ENCODE measurements at regions not wholly inside any gene's neighbourhood (a gene's known extent, or its start where the extent isn't known, plus 50 kb on each side); places are given as distances from the start of the nearest gene placed in this dataset.

- DNase-seq = no peak
These were observed 50.3 kb downstream of the PLXNA1 start for GRCh38 chr3:127033171-127033570.

GRCh38 chr3:127033786-127034185, 50.9 kb downstream of the PLXNA1 start:
- no peak for DNase-seq

GRCh38 chr3:127034195-127034989, 51.5 kb downstream of the PLXNA1 start:
- DNase-seq = no peak

GRCh38 chr3:127034990-127035652, 52.2 kb downstream of the PLXNA1 start:
- DNase-seq = no peak

GRCh38 chr3:127035677-127036076, 52.8 kb downstream of the PLXNA1 start:
- DNase-seq = peak; percentile 80 to 90 (median 86)

- DNase-seq = peak in 1 of 4 experiments; percentile 8
These were observed 53.5 kb downstream of the PLXNA1 start for GRCh38 chr3:127036209-127037020.

- DNase-seq = no peak
These were observed 54.1 kb downstream of the PLXNA1 start for GRCh38 chr3:127037021-127037400.

- DNase-seq = no peak
These were observed 54.5 kb downstream of the PLXNA1 start for GRCh38 chr3:127037418-127037841.

GRCh38 chr3:127037971-127038446, 55.1 kb downstream of the PLXNA1 start:
- DNase-seq = no peak

GRCh38 chr3:127038466-127038865, 55.6 kb downstream of the PLXNA1 start:
- DNase-seq = no peak

GRCh38 chr3:127038923-127039581, 56.1 kb downstream of the PLXNA1 start:
- DNase-seq = no peak

- no peak for DNase-seq
These were observed 56.8 kb downstream of the PLXNA1 start for GRCh38 chr3:127039719-127040118.

GRCh38 chr3:127040216-127040615, 57.3 kb downstream of the PLXNA1 start:
- no peak for DNase-seq

GRCh38 chr3:127041264-127041820, 58.4 kb downstream of the PLXNA1 start:
- DNase-seq = no peak

- no peak for DNase-seq
These were observed 59.0 kb downstream of the PLXNA1 start for GRCh38 chr3:127041933-127042332.

GRCh38 chr3:127042634-127043033, 59.7 kb downstream of the PLXNA1 start:
- no peak for DNase-seq

GRCh38 chr3:127043041-127043641, 60.2 kb downstream of the PLXNA1 start:
- no peak for DNase-seq

GRCh38 chr3:127043731-127044510, 61.0 kb downstream of the PLXNA1 start:
- peak in 3 of 4 experiments; percentile 22 to 26 (median 25) for DNase-seq

- no peak for DNase-seq
These were observed 62.1 kb downstream of the PLXNA1 start for GRCh38 chr3:127044996-127045395.

- DNase-seq = no peak
These were observed 62.6 kb downstream of the PLXNA1 start for GRCh38 chr3:127045435-127046045.
